ENCODE measurements at regions not wholly inside any gene's neighbourhood (a gene's known extent, or its start where the extent isn't known, plus 50 kb on each side); places are given as distances from the start of the nearest gene placed in this dataset.

GRCh38 chr3:148221303-148221702, 476.4 kb upstream of the AGTR1 start:
- no peak for DNase-seq
- Mint-ChIP-seq H3K27ac (ENCODE audit: unreplicated experiment) (no peak overlapping the region), H3K27me3 (ENCODE audit: unreplicated experiment) (no peaks in the 10 kb centered on the region), H3K9me3 (ENCODE audit: unreplicated experiment) (no peaks in the 10 kb centered on the region), H3K4me1 (ENCODE audit: low read depth, unreplicated experiment) (peaks cover 2% of the 10 kb centered on the region), H3K4me3 (ENCODE audit: unreplicated experiment) (no peak overlapping the region), H3K36me3 (ENCODE audit: unreplicated experiment) (no peaks in the 10 kb centered on the region)
- no peak for TF ChIP-seq CTCF (IDR thresholded peaks at IDR 0.05; ENCODE audit: partially characterized antibody, unreplicated experiment)

GRCh38 chr3:148223266-148223665, 474.4 kb upstream of the AGTR1 start:
- H3K4me3 Mint-ChIP-seq (ENCODE audit: unreplicated experiment): no peak overlapping the region

GRCh38 chr3:148226246-148226645, 471.5 kb upstream of the AGTR1 start:
- Mint-ChIP-seq H3K4me1 (ENCODE audit: low read depth, unreplicated experiment) (peaks cover 3% of the 10 kb centered on the region), H3K4me3 (ENCODE audit: unreplicated experiment) (no peak overlapping the region), H3K27ac (ENCODE audit: unreplicated experiment) (no peak overlapping the region), H3K36me3 (ENCODE audit: unreplicated experiment) (no peaks in the 10 kb centered on the region), H3K27me3 (ENCODE audit: unreplicated experiment) (no peaks in the 10 kb centered on the region), H3K9me3 (ENCODE audit: unreplicated experiment) (no peaks in the 10 kb centered on the region)
- no peak for DNase-seq
- TF ChIP-seq CTCF (IDR thresholded peaks at IDR 0.05; ENCODE audit: partially characterized antibody, unreplicated experiment): no peak

More at GRCh38 chr3:148223266-148223665, 474.4 kb upstream of the AGTR1 start:
- Mint-ChIP-seq H3K36me3 (ENCODE audit: unreplicated experiment) (no peaks in the 10 kb centered on the region), H3K27me3 (ENCODE audit: unreplicated experiment) (no peaks in the 10 kb centered on the region), H3K9me3 (ENCODE audit: unreplicated experiment) (no peaks in the 10 kb centered on the region), H3K27ac (ENCODE audit: unreplicated experiment) (no peak overlapping the region), H3K4me1 (ENCODE audit: low read depth, unreplicated experiment) (peaks cover 4% of the 10 kb centered on the region)
- DNase-seq: no peak
- TF ChIP-seq CTCF (IDR thresholded peaks at IDR 0.05; ENCODE audit: partially characterized antibody, unreplicated experiment): no peak

GRCh38 chr3:148227534-148227933, 470.2 kb upstream of the AGTR1 start:
- Mint-ChIP-seq H3K4me3 (ENCODE audit: unreplicated experiment) (no peak overlapping the region), H3K4me1 (ENCODE audit: low read depth, unreplicated experiment) (peaks cover 3% of the 10 kb centered on the region), H3K36me3 (ENCODE audit: unreplicated experiment) (no peaks in the 10 kb centered on the region), H3K9me3 (ENCODE audit: unreplicated experiment) (no peaks in the 10 kb centered on the region), H3K27me3 (ENCODE audit: unreplicated experiment) (no peaks in the 10 kb centered on the region), H3K27ac (ENCODE audit: unreplicated experiment) (no peak overlapping the region)
- TF ChIP-seq CTCF (IDR thresholded peaks at IDR 0.05; ENCODE audit: partially characterized antibody, unreplicated experiment): no peak
- DNase-seq: no peak

GRCh38 chr3:148229107-148229506, 468.6 kb upstream of the AGTR1 start:
- Mint-ChIP-seq H3K27ac (ENCODE audit: unreplicated experiment) (no peak overlapping the region), H3K4me1 (ENCODE audit: low read depth, unreplicated experiment) (peaks cover 3% of the 10 kb centered on the region), H3K4me3 (ENCODE audit: unreplicated experiment) (no peak overlapping the region), H3K36me3 (ENCODE audit: unreplicated experiment) (no peaks in the 10 kb centered on the region), H3K9me3 (ENCODE audit: unreplicated experiment) (no peaks in the 10 kb centered on the region), H3K27me3 (ENCODE audit: unreplicated experiment) (no peaks in the 10 kb centered on the region)
- TF ChIP-seq CTCF (IDR thresholded peaks at IDR 0.05; ENCODE audit: partially characterized antibody, unreplicated experiment): no peak
- no peak for DNase-seq
